Peyer's patch (tissue), 4 donors: ENCODE measurements at regions not wholly inside any gene's neighbourhood (a gene's known extent, or its start where the extent isn't known, plus 50 kb on each side); places are given as distances from the start of the nearest gene placed in this dataset.

Source experiments
- POLR2A ChIP-seq, 2 donors: fragments of 450-650 bp; IDR thresholded peaks; one replicate each; pipeline ENCODE4 v1.5.1; 2017; ENCODE audit warnings: antibody characterized with exemption in 2 of 2, mild to moderate bottlenecking in 2 of 2, moderate library complexity in 2 of 2
- TF ChIP-seq, protein P1 (sequence below), 6 experiments: fragments of 450-650 bp in 4 of 6; fragments of 200-600 bp in 2 of 6; sonication (generic) in 1 of 6; IDR thresholded peaks; one replicate each; pipeline ENCODE4 v1.5.1; 2017 to 2019; ENCODE audit warnings: antibody characterized with exemption in 6 of 6, mild to moderate bottlenecking in 3 of 6, moderate library complexity in 1 of 6

DNA sequence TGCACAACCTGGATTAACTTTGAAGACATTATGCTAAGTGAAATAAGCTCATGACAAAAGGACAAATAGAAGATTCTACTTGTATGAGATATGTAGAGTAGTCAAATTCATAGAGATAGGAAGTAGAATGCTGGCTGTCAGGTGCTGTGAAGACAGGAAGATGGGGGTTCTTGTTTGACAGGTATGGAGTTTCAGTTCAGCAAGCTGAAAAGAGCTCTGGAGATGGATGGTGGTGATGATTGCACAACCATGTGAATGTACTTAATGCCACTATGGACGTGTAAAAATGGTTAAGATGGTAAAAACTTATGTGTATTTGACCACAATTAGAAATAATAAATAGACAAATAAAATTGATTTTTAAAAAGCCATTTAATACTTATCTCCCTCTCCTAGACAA lies 169.8 kb upstream of the DUSP10 start:
- TF ChIP-seq, protein P1, sequence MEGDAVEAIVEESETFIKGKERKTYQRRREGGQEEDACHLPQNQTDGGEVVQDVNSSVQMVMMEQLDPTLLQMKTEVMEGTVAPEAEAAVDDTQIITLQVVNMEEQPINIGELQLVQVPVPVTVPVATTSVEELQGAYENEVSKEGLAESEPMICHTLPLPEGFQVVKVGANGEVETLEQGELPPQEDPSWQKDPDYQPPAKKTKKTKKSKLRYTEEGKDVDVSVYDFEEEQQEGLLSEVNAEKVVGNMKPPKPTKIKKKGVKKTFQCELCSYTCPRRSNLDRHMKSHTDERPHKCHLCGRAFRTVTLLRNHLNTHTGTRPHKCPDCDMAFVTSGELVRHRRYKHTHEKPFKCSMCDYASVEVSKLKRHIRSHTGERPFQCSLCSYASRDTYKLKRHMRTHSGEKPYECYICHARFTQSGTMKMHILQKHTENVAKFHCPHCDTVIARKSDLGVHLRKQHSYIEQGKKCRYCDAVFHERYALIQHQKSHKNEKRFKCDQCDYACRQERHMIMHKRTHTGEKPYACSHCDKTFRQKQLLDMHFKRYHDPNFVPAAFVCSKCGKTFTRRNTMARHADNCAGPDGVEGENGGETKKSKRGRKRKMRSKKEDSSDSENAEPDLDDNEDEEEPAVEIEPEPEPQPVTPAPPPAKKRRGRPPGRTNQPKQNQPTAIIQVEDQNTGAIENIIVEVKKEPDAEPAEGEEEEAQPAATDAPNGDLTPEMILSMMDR (IDR thresholded peaks at IDR 0.05) = no peak
- TF ChIP-seq POLR2A (IDR thresholded peaks at IDR 0.05) = no peak
